Stimulated activated memory B cell treated with anti-CD40 and anti-IgM and Interleukin-4, amounts not matched to agents 10 μg/mL and 1 μg/mL and 100 μg/mL, for 72 hours (primary cell): ENCODE measurements at regions not wholly inside any gene's neighbourhood (a gene's known extent, or its start where the extent isn't known, plus 50 kb on each side); places are given as distances from the start of the nearest gene placed in this dataset.
"Not testable (repeated sequence)": the region's sequence is repeated elsewhere in the genome, so short reads cannot be mapped to it uniquely, and the experiment has no call there.

Experiments
- ATAC-seq: fragments of 150-1000 bp; cut with Tn5 transposase; 2 replicates; pipeline ENCODE4 v1.10.0; 2021
- H3K27ac Mint-ChIP-seq: one replicate; pipeline ENCODE4 v1.8.0; 2022; ENCODE audit warnings: mild to moderate bottlenecking, mixed read lengths
- H3K27me3 Mint-ChIP-seq: one replicate; pipeline ENCODE4 v1.8.0; 2022; ENCODE audit warnings: mixed read lengths
- H3K36me3 Mint-ChIP-seq: one replicate; pipeline ENCODE4 v1.8.0; 2022; ENCODE audit warnings: mixed read lengths
- H3K4me1 Mint-ChIP-seq: one replicate; pipeline ENCODE4 v1.8.0; 2022; ENCODE audit warnings: mixed read lengths
- H3K4me3 Mint-ChIP-seq: one replicate; pipeline ENCODE4 v1.8.0; 2022; ENCODE audit warnings: mild to moderate bottlenecking, moderate library complexity, mixed read lengths
- H3K9me3 Mint-ChIP-seq: one replicate; pipeline ENCODE4 v1.8.0; 2022; ENCODE audit warnings: mixed read lengths

DNA sequence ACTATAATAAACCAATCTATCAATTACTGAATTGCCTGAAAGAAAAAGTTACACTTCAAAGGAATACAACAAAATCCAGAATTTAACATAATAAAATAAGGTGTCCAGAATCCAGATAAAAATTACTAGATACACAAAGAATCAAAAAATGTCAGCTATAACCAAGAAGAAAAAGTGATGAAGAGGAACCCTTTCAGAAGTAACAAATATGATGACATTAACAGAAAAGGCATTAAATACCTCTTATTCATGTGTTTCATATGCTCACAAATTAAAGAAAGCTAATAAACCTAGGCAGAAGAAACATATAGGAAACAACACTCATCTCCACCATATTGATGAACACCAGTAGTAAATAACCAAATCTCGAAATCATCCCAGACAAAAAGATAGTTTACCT is 722.8 kb downstream of the ADCYAP1 start:
- Mint-ChIP-seq H3K27me3 (no peaks in the 10 kb centered on the region), H3K27ac (no peak overlapping the region), H3K4me1 (no peaks in the 10 kb centered on the region), H3K36me3 (no peaks in the 10 kb centered on the region), H3K4me3 (no peak overlapping the region), H3K9me3 (peaks cover 5% of the 10 kb centered on the region)
- no peak for ATAC-seq

DNA sequence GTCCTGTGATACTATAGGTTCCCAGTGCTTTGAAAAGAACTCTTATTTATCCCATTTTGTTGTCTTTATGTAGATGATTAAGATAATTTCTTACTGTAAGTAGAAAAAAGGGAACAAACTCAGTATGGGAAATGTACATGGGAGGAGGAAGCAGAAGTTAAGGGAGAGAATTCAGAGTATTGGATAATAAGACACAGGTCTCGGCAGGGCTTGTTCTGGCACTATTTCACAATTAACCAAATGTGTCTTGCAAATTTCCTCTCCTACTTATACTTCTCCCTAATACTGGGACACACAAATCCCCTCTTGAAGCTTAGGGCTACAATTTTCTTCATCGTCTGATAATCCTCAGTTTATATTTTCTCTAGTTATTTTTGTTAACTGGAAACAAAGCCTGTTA is 744.0 kb downstream of the ADCYAP1 start:
- H3K4me1 Mint-ChIP-seq = no peaks in the 10 kb centered on the region
- H3K4me3 Mint-ChIP-seq = no peak overlapping the region
- no peaks in the 10 kb centered on the region for H3K36me3 Mint-ChIP-seq
- ATAC-seq = no peak
- H3K9me3 Mint-ChIP-seq = peaks cover 3% of the 10 kb centered on the region
- H3K27ac Mint-ChIP-seq = no peak overlapping the region
- H3K27me3 Mint-ChIP-seq = no peaks in the 10 kb centered on the region

DNA sequence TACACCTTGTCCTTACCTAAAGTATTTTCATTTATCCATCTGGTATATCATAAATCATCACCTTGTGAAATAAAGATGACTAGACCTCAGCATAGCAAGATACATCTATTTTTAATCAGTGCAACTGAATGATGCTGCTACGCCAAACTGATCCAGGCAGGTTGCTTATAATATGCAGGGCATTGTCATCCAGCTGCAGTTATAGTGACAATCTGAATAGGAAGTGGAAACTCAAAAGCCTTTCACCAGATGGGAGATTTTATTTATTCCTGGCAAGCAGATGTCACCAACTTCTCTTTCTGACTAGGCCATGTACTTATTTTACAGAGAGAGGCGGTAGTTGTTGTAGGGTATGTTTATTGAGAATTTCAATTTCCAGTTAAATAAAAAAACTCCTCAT is 747.3 kb downstream of the ADCYAP1 start:
- no peaks in the 10 kb centered on the region for H3K4me1 Mint-ChIP-seq
- no peak overlapping the region for H3K4me3 Mint-ChIP-seq
- no peaks in the 10 kb centered on the region for H3K9me3 Mint-ChIP-seq
- no peak for ATAC-seq
- no peaks in the 10 kb centered on the region for H3K36me3 Mint-ChIP-seq
- H3K27me3 Mint-ChIP-seq = no peaks in the 10 kb centered on the region
- H3K27ac Mint-ChIP-seq = no peak overlapping the region

DNA sequence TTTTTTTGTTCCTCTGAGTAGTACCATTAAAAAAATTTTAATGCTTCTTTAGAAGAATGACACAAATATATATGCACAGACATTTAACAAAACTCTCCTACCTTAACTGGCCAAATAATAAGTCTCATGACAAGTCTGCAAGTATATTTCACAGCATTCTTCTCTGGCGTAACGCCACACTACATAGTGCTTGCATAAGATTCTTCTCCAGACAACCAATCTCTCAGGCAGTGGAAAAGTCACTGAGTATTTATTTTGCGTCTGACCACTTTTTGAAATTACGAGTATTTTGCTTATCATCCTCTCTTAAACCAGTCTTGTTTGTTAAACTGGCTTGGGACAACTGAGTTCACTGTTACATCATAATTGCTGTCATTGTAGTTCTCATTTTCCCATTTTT is 749.2 kb downstream of the ADCYAP1 start:
- Mint-ChIP-seq H3K27ac (no peak overlapping the region), H3K4me3 (no peak overlapping the region), H3K36me3 (no peaks in the 10 kb centered on the region), H3K4me1 (no peaks in the 10 kb centered on the region), H3K9me3 (no peaks in the 10 kb centered on the region), H3K27me3 (no peaks in the 10 kb centered on the region)
- no peak for ATAC-seq

DNA sequence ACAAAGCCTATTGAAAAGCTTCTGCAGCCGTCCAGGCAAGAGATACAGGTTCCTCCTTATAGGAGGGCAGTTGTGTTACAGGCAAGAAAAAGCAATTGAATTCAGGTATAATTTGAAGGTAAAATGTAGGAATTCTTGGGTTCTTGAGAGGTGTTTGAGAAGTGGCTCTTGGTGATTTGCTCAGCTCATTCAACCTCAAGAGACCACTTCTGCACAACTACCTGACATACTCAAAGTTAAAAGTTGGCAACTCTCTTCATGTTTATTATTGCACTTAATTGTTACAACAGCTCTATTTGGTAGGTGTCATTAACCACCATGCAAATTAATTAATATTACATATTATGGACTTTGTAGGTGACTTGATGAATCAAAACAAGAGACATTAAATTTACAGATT is 753.2 kb downstream of the ADCYAP1 start:
- Mint-ChIP-seq H3K4me1 (no peaks in the 10 kb centered on the region), H3K9me3 (no peaks in the 10 kb centered on the region), H3K27ac (no peak overlapping the region), H3K36me3 (no peaks in the 10 kb centered on the region), H3K27me3 (no peaks in the 10 kb centered on the region), H3K4me3 (no peak overlapping the region)
- ATAC-seq = no peak

DNA sequence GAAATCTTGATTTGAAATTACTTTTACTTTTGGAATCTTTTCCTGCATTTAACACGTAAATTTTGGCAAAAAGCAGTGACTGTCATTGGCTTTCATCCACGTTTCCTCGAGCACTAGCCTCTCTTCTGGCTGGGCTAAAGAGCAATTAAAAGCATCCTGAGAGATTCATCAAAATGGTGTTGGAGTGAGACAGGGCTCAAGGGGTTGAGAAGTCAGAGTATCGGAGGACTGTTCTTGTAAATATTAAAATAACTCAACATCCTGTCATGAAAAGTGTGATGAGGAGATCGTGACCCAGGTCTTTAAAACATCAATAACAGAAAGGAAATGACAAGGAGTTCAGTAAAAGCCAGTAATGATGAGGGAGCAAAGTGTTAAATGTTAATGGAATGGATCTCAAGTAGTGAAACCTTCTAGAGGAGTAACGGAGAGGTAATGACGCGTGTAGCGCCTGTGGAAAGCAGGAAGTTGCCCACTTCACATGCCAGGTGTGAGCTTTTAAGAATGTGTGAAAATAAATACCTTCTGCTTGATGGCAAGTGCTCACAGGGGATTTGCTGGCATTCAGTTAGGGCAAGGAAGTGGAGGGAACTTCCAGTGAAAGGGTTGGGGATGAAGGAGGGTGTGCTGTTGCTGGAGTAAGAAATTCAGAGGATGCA is 754.4 kb downstream of the ADCYAP1 start:
- H3K27me3 Mint-ChIP-seq = no peaks in the 10 kb centered on the region
- H3K27ac Mint-ChIP-seq = no peak overlapping the region
- H3K9me3 Mint-ChIP-seq = no peaks in the 10 kb centered on the region
- no peak overlapping the region for H3K4me3 Mint-ChIP-seq
- H3K36me3 Mint-ChIP-seq = no peaks in the 10 kb centered on the region
- no peaks in the 10 kb centered on the region for H3K4me1 Mint-ChIP-seq
- ATAC-seq = no peak

DNA sequence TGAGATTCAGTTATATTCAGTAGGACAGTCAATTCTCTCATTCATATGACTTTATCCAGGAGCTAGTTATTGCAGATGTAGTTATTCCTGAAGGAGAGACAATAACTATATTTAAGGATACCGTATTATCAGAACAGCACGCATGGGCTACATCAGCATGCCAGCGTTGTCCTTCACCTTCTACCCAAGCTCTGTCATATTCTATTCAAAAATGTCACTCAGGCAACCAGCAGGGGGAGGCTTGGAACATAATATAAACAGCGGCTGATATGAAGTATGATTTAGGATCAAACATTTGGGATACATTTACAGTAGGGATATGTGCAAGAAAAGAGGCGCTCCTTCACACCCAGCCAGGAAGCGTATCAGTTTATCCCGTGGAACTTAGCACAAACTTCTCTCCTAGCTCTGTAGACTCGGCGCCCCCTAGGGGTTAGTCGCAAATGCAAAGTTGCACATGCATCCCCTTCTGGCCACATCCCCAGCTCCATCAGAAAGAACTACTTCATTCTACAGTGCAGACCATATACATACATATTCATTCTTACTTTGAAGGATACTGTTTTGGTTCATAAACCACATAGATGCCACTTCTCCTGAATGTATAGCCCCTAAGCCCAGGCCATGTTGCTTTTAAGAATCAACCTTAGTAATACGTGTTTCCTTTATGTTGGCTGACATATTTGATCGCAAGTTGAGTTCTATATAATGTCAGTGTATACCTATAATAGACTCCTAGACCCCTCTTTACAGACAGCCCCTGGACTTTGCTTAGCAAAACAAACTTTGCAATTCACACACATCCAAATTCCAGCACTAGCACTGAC is 759.4 kb downstream of the ADCYAP1 start:
- H3K27me3 Mint-ChIP-seq = no peaks in the 10 kb centered on the region
- H3K27ac Mint-ChIP-seq = no peak overlapping the region
- H3K4me1 Mint-ChIP-seq = no peaks in the 10 kb centered on the region
- H3K36me3 Mint-ChIP-seq = no peaks in the 10 kb centered on the region
- H3K4me3 Mint-ChIP-seq = no peak overlapping the region
- ATAC-seq = no peak
- H3K9me3 Mint-ChIP-seq = no peaks in the 10 kb centered on the region

DNA sequence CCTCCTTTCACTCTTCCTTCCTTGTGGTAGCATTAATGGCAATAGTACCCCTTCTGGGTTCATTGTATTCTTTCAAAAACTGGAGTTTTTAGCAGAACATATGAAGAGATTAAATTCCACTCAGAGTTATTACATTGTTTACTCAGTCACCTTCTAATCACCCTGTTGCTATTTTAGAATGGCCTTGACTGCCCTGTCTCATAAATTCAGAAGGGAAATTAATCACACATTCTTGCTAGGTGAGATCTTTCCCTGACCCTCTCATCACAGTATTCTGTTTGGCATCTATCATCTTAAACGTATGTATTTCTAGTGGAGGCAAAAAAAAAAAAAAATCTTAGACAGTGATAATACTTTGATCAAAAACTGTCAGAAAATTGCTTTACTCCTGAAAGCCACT is 760.4 kb downstream of the ADCYAP1 start:
- Mint-ChIP-seq H3K27me3 (no peaks in the 10 kb centered on the region), H3K4me3 (no peak overlapping the region), H3K27ac (no peak overlapping the region), H3K9me3 (no peaks in the 10 kb centered on the region), H3K4me1 (no peaks in the 10 kb centered on the region), H3K36me3 (no peaks in the 10 kb centered on the region)
- ATAC-seq = no peak

DNA sequence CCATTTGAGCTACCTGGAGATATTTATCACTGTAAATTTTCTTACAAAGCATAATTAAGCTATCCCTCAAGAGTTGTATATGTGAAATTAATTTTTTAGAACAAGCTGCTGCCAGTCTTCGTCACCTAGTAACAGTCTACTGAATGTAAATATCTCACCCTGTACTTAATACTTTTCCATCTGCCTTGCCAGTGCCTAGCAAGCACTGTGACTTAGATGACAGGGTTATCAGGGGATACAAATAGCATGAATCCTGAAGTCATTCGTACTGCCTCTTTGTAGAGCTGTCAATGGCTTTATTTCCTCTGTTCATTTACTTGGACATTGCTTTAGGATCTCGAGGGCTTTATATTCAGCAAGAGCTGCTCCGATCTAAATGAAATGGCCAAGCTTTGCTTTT is 763.6 kb downstream of the ADCYAP1 start:
- Mint-ChIP-seq H3K4me3 (no peak overlapping the region), H3K4me1 (no peaks in the 10 kb centered on the region), H3K27ac (no peak overlapping the region), H3K27me3 (no peaks in the 10 kb centered on the region), H3K9me3 (peaks cover 5% of the 10 kb centered on the region), H3K36me3 (no peaks in the 10 kb centered on the region)
- ATAC-seq = no peak

DNA sequence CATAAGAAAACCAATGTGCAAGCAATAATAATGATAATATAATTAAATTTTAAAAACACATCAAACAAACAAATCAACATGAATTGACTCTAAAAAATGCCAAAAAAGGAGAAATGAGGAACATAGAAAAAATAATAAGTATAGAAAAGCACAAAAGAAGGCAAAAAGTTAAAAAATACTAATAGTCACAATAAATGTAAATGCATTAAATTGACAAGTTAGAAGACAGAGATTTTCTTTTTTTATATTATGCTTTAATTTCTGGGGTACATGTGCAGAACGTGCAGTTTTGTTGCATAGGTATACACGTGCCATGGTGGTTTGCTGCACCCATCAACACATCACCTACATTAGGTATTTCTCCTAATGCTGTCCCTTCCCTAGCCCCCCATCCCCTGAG is 767.0 kb downstream of the ADCYAP1 start:
- not testable (repeated sequence) for H3K27me3 Mint-ChIP-seq, H3K36me3 Mint-ChIP-seq, H3K4me1 Mint-ChIP-seq, H3K4me3 Mint-ChIP-seq, H3K9me3 Mint-ChIP-seq, ATAC-seq, H3K27ac Mint-ChIP-seq

DNA sequence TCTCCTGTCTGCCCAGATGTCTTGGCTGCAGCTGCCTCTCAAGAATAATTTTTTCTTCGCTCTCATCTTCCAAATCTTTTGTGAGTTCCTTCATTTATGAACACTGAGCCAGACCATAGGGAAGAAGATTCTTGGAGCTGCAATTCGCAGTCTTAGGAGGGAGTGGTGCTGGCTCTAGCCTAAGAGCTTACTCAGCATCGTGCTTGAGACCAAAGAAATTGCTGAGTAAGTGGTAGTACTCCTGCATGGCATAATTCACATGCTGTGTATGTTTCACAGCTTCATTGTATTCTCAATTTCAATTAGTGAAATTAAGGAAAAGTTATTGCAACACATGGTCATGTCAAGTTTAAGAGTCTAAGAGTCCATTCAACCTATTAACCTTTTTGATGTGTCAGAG is 771.7 kb downstream of the ADCYAP1 start:
- no peak overlapping the region for H3K4me3 Mint-ChIP-seq
- no peaks in the 10 kb centered on the region for H3K36me3 Mint-ChIP-seq
- H3K9me3 Mint-ChIP-seq = peaks cover 5% of the 10 kb centered on the region
- H3K27me3 Mint-ChIP-seq = no peaks in the 10 kb centered on the region
- H3K27ac Mint-ChIP-seq = no peak overlapping the region
- ATAC-seq = no peak
- H3K4me1 Mint-ChIP-seq = no peaks in the 10 kb centered on the region

DNA sequence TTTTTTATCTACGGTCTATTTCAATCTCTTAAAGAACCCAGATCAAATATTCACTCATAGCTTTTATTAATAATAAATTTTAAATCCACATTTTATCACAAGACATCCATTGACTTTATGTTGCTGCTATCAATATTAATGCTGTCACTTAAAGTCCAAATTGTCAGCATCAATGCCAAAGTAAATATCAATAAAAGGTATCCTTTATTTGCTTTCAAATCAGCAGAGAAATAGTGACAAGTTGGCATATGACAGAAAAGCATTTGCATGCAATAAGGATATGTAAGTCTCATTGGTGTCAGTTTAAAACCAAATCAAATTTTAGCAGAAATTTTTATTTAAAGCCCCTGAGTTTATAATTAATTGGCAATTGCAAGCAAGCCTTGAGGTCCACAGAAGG is 775.4 kb downstream of the ADCYAP1 start:
- ATAC-seq = no peak
- Mint-ChIP-seq H3K36me3 (no peaks in the 10 kb centered on the region), H3K4me1 (no peaks in the 10 kb centered on the region), H3K27me3 (no peaks in the 10 kb centered on the region), H3K9me3 (no peaks in the 10 kb centered on the region), H3K4me3 (no peak overlapping the region), H3K27ac (no peak overlapping the region)

DNA sequence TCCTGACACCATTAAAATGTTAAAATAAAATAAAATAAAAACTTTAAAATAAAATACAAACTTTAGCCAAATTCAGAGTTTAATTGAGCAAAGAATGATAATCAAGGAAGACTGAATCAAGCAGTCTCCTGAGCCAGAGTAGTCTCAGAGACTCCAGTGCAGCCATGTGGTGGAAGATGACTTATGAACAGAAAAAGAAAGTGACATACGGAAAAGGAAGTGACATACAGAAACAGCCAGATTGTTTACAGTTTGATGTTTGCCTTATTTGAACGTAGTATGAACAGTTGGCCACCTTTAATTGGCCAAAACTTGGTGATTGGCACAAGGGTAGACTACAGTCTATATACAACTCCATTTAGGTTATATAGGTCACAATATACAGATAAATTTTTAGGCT is 787.2 kb downstream of the ADCYAP1 start:
- H3K4me1 Mint-ChIP-seq = no peaks in the 10 kb centered on the region
- ATAC-seq = no peak
- no peaks in the 10 kb centered on the region for H3K27me3 Mint-ChIP-seq
- no peaks in the 10 kb centered on the region for H3K36me3 Mint-ChIP-seq
- H3K4me3 Mint-ChIP-seq = no peak overlapping the region
- peaks cover 3% of the 10 kb centered on the region for H3K9me3 Mint-ChIP-seq
- H3K27ac Mint-ChIP-seq = no peak overlapping the region

DNA sequence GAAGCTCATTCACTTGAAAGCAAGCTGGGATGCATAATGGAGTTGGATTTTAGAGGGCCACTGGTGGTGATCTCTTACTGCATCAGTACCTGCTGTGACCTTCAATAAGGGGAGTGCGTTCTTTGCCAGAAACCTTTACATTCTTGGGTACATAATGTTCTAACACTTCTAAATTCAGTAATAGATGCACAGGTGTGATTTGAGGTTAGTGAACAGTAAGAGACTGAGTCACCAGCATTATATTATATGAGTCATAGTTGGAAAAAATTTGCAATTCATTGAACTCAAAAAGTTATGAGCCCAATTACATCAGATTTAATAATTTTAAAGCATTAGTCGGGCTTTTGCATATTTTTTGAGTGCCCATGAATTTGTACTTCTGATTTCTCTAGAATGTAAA is 803.3 kb downstream of the ADCYAP1 start:
- H3K36me3 Mint-ChIP-seq = no peaks in the 10 kb centered on the region
- no peak overlapping the region for H3K4me3 Mint-ChIP-seq
- H3K27ac Mint-ChIP-seq = no peak overlapping the region
- H3K9me3 Mint-ChIP-seq = no peaks in the 10 kb centered on the region
- H3K4me1 Mint-ChIP-seq = no peaks in the 10 kb centered on the region
- H3K27me3 Mint-ChIP-seq = no peaks in the 10 kb centered on the region
- no peak for ATAC-seq

DNA sequence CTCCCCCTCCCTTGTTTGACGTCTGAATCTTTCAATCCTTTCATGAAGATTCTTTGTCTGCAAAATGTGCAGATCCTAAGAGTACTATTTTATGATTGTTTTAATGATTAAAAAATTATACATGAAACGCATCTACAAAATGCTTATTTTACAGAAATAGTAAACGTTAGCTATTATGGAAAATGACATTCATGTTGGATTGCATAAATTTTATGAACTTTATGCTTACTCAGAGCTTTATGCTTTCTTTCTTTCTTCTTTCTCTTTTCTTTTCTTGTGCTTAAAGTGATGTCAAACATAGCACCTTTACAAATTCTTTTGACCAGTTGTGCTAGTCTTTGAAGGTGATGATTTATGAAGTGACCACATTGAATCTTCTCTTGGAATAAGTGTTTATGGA is 805.4 kb downstream of the ADCYAP1 start:
- H3K4me3 Mint-ChIP-seq = no peak overlapping the region
- no peak for ATAC-seq
- H3K4me1 Mint-ChIP-seq = no peaks in the 10 kb centered on the region
- no peaks in the 10 kb centered on the region for H3K36me3 Mint-ChIP-seq
- no peak overlapping the region for H3K27ac Mint-ChIP-seq
- no peaks in the 10 kb centered on the region for H3K27me3 Mint-ChIP-seq
- H3K9me3 Mint-ChIP-seq = no peaks in the 10 kb centered on the region

DNA sequence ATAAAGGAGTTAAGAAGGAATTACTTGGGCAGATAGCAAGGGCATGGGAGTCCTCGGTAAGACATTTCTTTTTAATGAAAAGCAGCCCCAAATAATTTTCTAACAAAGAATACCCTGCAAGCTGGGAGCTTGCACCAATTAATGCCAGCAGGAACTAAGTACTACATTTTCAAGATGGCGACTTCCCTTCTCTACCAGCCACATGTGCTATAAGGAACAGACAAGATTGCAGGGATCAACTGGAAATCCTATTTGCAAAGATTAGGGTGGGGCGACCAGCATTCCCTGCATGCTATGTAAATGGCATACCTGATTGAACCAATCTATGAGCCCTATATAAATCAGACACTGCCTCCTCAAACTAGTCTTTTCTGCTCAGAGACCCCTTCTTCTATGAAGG is 827.5 kb downstream of the ADCYAP1 start:
- H3K27ac Mint-ChIP-seq = no peak overlapping the region
- no peaks in the 10 kb centered on the region for H3K4me1 Mint-ChIP-seq
- H3K9me3 Mint-ChIP-seq = no peaks in the 10 kb centered on the region
- no peaks in the 10 kb centered on the region for H3K36me3 Mint-ChIP-seq
- no peak for ATAC-seq
- no peaks in the 10 kb centered on the region for H3K27me3 Mint-ChIP-seq
- no peak overlapping the region for H3K4me3 Mint-ChIP-seq
